Panc1 (cell line): ENCODE measurements at regions not wholly inside any gene's neighbourhood (a gene's known extent, or its start where the extent isn't known, plus 50 kb on each side); places are given as distances from the start of the nearest gene placed in this dataset.
"Not testable (repeated sequence)": the region's sequence is repeated elsewhere in the genome, so short reads cannot be mapped to it uniquely, and the experiment has no call there.

Source experiments
- ATAC-seq: fragments of 200-7000 bp; cut with Tn5 transposase; 2 replicates; pipeline ENCODE4 v1.9.1; 2020; ENCODE audit warnings: mild to moderate bottlenecking, moderate library complexity
- BruUV-seq: library from RNA; stranded (reverse); fragments of 400-500 nt; replicated peaks from 2 replicates; lab custom pipeline; 2021; lab: Mats Ljungman, UMichigan
- CTCF ChIA-PET: fragments of 300-600 bp; sonication (Branson Sonifier 250); formaldehyde crosslinking; loops from one replicate; lab custom pipeline; 2022; ENCODE audit warnings: antibody characterized with exemption; lab: Charles Lee
- POLR2A ChIA-PET: fragments of 300-600 bp; sonication (Branson Sonifier 250); formaldehyde crosslinking; loops from one replicate; lab custom pipeline; 2022; ENCODE audit warnings: antibody characterized with exemption; lab: Charles Lee
- DNase-seq: peaks from one replicate; pipeline ENCODE4 v3.0.0-alpha.2; 2010; ENCODE audit warnings: low read depth, low spot score
- H3K27ac ChIP-seq: 2 replicates; pipeline ENCODE4 v1.5.1; 2011; ENCODE audit warnings: mild to moderate bottlenecking, low read length, inconsistent platforms
- H3K27me3 ChIP-seq: fragments of 200-500 bp; sonication (Bioruptor generic); 2 replicates; pipeline ENCODE4 v1.6.0; 2014; ENCODE audit warnings: low read length, inconsistent platforms; ENCODE audit not compliant: control insufficient read depth, insufficient read depth
- H3K36me3 ChIP-seq: fragments of 200-500 bp; sonication (Bioruptor generic); 2 replicates; pipeline ENCODE4 v1.5.1; 2014; ENCODE audit warnings: inconsistent platforms, mild to moderate bottlenecking, low read length, moderate library complexity; ENCODE audit not compliant: control insufficient read depth, insufficient read depth
- H3K4me1 ChIP-seq: 2 replicates; pipeline ENCODE4 v1.5.1; 2011; ENCODE audit warnings: inconsistent platforms, mild to moderate bottlenecking, low read length, moderate library complexity; ENCODE audit not compliant: control insufficient read depth, insufficient read depth
- H3K4me3 ChIP-seq, 2 experiments: 2 replicates each; pipeline ENCODE4 v1.5.1; 2011 to 2012; ENCODE audit warnings: low read depth in 2 of 2, low read length in 2 of 2, mild to moderate bottlenecking in 2 of 2, inconsistent platforms in 1 of 2, moderate library complexity in 1 of 2
- H3K9me3 ChIP-seq: fragments of 200-500 bp; sonication (Bioruptor generic); 2 replicates; pipeline ENCODE4 v1.5.1; 2014; ENCODE audit warnings: low read depth, mild to moderate bottlenecking, inconsistent platforms, low read length, moderate library complexity; ENCODE audit not compliant: control insufficient read depth, insufficient read depth
- POLR2AphosphoS5 ChIP-seq: IDR thresholded peaks from 2 replicates; pipeline ENCODE4 v1.6.1; 2012; ENCODE audit warnings: mild to moderate bottlenecking, low read depth, low read length, moderate library complexity
- SIN3A ChIP-seq: IDR thresholded peaks from 2 replicates; pipeline ENCODE4 v1.6.1; 2012; ENCODE audit warnings: low read depth, mild to moderate bottlenecking, low read length, moderate library complexity, borderline replicate concordance; ENCODE audit not compliant: insufficient read depth
- TCF7L2 ChIP-seq: IDR thresholded peaks from 2 replicates; pipeline ENCODE4 v1.6.1; 2011; ENCODE audit warnings: mild to moderate bottlenecking, low read depth, low read length, inconsistent platforms
- in situ Hi-C: cut with HindIII; loops from 2 replicates; pipeline ENCODE4 v1.10.0; 2016; ENCODE audit warnings: low sequenced_read_pairs, low pct_unique_long_range_greater_than_20kb
- intact Hi-C: fragments of 100-400 bp; cut with micrococcal nuclease; formaldehyde crosslinking; loops from one replicate; pipeline ENCODE4 v1.10.0; 2022; ENCODE audit not compliant: unreplicated experiment
- TF ChIP-seq, protein P1 (sequence below), 2 experiments: IDR thresholded peaks; 2 replicates each; pipeline ENCODE4 v1.6.1; 2011 to 2012; ENCODE audit warnings: low read depth in 2 of 2, control low read depth in 1 of 2, low read length in 1 of 2, mild to moderate bottlenecking in 1 of 2, moderate library complexity in 1 of 2; ENCODE audit not compliant: insufficient read depth in 1 of 2
- TF ChIP-seq, protein P2 (sequence below): fragments of 450-650 bp; IDR thresholded peaks from 2 replicates; pipeline ENCODE4 v1.5.1; 2017; ENCODE audit warnings: mild to moderate bottlenecking

DNA sequence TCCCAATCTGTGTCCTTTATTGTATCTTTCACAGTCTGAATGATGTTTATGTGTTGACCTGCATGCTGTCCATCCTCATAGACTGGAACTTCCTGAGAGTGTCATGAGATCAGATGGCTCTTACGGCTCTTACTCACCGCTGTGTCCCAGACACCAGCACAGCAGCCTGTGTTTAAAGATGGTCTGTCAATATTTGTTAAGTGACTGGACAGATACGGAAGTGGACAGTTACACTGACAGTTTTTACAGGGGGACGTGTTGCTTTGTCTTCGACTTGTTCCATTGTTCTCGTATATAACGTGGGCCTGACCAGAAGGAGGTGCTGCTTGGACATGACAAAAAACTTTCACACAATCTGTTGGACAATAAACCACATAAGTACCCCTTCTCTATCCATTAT is 342.6 kb downstream of the PREX1 start:
- H3K27ac ChIP-seq, H3K4me1 ChIP-seq, H3K4me3 ChIP-seq, intact Hi-C loops, H3K36me3 ChIP-seq, CTCF ChIA-PET, H3K9me3 ChIP-seq, ATAC-seq, BruUV-seq, H3K27me3 ChIP-seq, POLR2A ChIA-PET, in situ Hi-C loops: not testable (repeated sequence)
- peak; percentile 60 for DNase-seq

DNA sequence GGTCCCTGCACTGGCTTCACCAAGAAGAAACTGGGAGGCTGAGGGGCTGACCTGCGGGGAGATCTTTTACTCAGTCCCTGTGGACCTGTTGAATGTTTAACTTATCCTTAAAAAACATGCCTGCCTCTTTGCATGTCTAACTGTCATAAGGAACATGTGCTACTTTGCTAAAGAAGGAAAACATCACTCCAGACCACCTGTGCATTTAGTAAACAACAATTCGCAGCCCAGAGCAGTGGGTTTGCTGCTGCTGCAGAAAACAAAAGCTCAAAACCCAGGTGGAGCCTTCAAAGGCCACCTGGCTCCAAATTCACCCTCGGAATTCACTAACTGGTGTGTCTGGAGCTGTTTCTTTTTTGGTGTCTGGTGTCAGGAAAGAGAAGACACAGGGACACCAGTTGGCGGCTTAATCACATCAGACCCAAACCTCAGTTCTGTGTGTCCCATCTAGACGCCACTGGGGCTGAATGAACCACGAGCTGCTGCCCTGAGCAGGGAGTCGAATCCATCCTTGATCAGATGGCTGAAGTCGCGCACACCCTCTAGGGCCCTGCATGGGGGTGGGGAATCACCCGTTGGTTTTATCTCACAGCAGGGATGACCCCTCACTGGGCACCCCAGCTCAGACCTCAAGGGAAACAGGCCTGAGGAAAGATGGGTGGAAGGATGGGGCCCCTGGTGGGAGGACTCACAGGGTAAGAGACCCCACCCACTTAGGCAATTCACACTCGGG is 344.3 kb downstream of the PREX1 start:
- peaks cover 19% of the 10 kb centered on the region for H3K27me3 ChIP-seq
- CTCF ChIA-PET = no interaction called here
- no peak for ATAC-seq
- DNase-seq = no peak
- in situ Hi-C loops (no loop called here), intact Hi-C loops (no loop called here)
- no peak for TF ChIP-seq TCF7L2
- no peak overlapping the region for H3K4me3 ChIP-seq
- no peaks in the 10 kb centered on the region for H3K36me3 ChIP-seq
- no peak overlapping the region for H3K27ac ChIP-seq
- H3K4me1 ChIP-seq = no peaks in the 10 kb centered on the region
- H3K9me3 ChIP-seq = no peaks in the 10 kb centered on the region
- no TSS peak for BruUV-seq
- POLR2A ChIA-PET = no interaction called here

DNA sequence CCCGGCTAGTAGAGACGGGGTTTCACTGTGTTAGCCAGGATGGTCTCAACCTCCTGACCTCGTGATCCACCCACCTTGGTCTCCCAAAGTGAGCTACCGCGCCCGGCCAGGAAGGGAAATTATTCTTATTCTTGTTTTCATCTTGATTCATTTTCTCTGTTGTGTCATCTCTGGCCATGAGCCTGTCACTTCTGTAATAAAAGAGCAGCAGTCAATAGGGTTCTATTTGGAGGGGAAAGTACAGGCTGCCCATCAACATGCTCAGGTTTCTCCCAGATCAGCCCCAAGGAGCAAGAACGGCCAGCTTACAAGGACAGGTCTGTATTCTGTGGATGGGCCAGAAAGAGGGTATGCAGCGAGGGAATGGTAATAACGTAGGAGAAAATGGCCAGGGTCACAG is 345.0 kb downstream of the PREX1 start:
- DNase-seq = no peak
- in situ Hi-C loops (no loop called here), intact Hi-C loops (no loop called here)
- H3K4me3 ChIP-seq = no peak overlapping the region
- no peak for ATAC-seq
- BruUV-seq = no TSS peak
- peaks cover 19% of the 10 kb centered on the region for H3K27me3 ChIP-seq
- no peaks in the 10 kb centered on the region for H3K9me3 ChIP-seq
- ChIA-PET CTCF (interaction anchor here (0.6 kb wide), 1 partner anchor 378 kb away, joined by 3 read pairs; no protein-coding TSS in a partner anchor), POLR2A (no interaction called here)
- no peaks in the 10 kb centered on the region for H3K36me3 ChIP-seq
- H3K4me1 ChIP-seq = no peaks in the 10 kb centered on the region
- TF ChIP-seq, protein P1, sequence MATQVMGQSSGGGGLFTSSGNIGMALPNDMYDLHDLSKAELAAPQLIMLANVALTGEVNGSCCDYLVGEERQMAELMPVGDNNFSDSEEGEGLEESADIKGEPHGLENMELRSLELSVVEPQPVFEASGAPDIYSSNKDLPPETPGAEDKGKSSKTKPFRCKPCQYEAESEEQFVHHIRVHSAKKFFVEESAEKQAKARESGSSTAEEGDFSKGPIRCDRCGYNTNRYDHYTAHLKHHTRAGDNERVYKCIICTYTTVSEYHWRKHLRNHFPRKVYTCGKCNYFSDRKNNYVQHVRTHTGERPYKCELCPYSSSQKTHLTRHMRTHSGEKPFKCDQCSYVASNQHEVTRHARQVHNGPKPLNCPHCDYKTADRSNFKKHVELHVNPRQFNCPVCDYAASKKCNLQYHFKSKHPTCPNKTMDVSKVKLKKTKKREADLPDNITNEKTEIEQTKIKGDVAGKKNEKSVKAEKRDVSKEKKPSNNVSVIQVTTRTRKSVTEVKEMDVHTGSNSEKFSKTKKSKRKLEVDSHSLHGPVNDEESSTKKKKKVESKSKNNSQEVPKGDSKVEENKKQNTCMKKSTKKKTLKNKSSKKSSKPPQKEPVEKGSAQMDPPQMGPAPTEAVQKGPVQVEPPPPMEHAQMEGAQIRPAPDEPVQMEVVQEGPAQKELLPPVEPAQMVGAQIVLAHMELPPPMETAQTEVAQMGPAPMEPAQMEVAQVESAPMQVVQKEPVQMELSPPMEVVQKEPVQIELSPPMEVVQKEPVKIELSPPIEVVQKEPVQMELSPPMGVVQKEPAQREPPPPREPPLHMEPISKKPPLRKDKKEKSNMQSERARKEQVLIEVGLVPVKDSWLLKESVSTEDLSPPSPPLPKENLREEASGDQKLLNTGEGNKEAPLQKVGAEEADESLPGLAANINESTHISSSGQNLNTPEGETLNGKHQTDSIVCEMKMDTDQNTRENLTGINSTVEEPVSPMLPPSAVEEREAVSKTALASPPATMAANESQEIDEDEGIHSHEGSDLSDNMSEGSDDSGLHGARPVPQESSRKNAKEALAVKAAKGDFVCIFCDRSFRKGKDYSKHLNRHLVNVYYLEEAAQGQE (IDR thresholded peaks at IDR 0.05; ENCODE audit: insufficient read depth in 1 of 2, low read depth in 2 of 2, low read length in 1 of 2) = no peak
- TF ChIP-seq TCF7L2 (no peak), SIN3A (no peak), POLR2AphosphoS5 (no peak)
- TF ChIP-seq, protein P2, sequence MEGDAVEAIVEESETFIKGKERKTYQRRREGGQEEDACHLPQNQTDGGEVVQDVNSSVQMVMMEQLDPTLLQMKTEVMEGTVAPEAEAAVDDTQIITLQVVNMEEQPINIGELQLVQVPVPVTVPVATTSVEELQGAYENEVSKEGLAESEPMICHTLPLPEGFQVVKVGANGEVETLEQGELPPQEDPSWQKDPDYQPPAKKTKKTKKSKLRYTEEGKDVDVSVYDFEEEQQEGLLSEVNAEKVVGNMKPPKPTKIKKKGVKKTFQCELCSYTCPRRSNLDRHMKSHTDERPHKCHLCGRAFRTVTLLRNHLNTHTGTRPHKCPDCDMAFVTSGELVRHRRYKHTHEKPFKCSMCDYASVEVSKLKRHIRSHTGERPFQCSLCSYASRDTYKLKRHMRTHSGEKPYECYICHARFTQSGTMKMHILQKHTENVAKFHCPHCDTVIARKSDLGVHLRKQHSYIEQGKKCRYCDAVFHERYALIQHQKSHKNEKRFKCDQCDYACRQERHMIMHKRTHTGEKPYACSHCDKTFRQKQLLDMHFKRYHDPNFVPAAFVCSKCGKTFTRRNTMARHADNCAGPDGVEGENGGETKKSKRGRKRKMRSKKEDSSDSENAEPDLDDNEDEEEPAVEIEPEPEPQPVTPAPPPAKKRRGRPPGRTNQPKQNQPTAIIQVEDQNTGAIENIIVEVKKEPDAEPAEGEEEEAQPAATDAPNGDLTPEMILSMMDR = no peak
- no peak overlapping the region for H3K27ac ChIP-seq
